IPS-11a (cell line): ENCODE measurements at regions not wholly inside any gene's neighbourhood (a gene's known extent, or its start where the extent isn't known, plus 50 kb on each side); places are given as distances from the start of the nearest gene placed in this dataset.

Experiments
- H3K4me3 ChIP-seq: one replicate; pipeline ENCODE4 v1.5.1; 2013; ENCODE audit warnings: low read depth, low read length, control low read depth

DNA sequence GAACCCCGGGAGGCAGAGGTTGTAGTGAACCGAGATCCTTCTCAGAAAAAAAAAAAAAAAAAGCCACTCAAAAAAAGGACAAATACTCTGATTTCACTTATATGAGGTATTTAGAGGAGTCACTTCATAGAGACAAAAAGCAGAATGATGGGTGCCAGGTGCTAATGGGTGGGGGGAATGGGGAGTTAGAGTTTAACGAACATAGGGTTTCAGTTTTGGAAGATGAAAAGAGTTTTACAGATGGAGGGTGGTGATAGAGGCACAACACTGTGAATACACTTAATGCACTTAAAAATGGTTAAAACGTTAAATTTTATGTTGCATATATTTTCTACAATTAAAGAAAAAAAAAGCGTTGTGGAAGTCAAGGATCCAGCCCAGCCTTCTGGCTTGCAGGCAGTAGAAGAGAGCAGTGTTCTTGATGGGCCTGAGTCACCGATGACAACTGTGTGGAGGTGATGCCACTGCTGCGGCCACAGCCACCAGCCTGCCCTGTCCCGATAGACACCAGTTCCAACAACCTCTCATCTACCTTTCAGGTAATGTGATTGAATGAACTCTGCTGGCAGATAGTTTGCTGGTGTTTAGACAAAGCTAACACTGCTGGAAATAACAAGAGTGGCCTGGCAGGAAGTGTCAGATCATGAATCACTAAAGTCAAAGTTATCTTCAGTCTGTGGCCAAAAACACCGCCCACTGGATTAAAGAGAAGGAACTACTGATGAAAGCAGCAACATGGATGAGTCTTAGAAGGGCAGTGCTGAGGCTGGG, 49.9 kb upstream of the COX10 start:
- no peak overlapping the region for H3K4me3 ChIP-seq
